Psoas muscle (tissue), 7 donors: ENCODE measurements at regions not wholly inside any gene's neighbourhood (a gene's known extent, or its start where the extent isn't known, plus 50 kb on each side); places are given as distances from the start of the nearest gene placed in this dataset.

Experiments used
- ATAC-seq, 4 donors: fragments of 200-7000 bp; cut with Tn5 transposase; one replicate each; pipeline ENCODE4 v1.9.1; 2020; ENCODE audit warnings: moderate library complexity in 3 of 4, mild to moderate bottlenecking in 2 of 4
- DNase-seq, 2 donors: peaks; one replicate each; pipeline ENCODE4 v3.0.0-alpha.2; 2020
- H3K27ac ChIP-seq: fragments of 200-600 bp; one replicate; pipeline ENCODE4 v1.8.0; 2022
- H3K27me3 ChIP-seq, 3 donors: fragments of 200-600 bp in 1 of 3; one replicate each; pipeline versions ENCODE4 v1.6.1 to v1.8.0; 2013 to 2022; ENCODE audit warnings: low read length in 2 of 3, mild to moderate bottlenecking in 2 of 3, moderate library complexity in 1 of 3; ENCODE audit not compliant: insufficient read depth in 3 of 3
- H3K36me3 ChIP-seq, 2 donors: fragments of 200-600 bp in 1 of 2; one replicate each; pipeline versions ENCODE4 v1.6.1 to v1.8.0; 2013 to 2022; ENCODE audit warnings: low read depth in 1 of 2, mild to moderate bottlenecking in 1 of 2, moderate library complexity in 1 of 2; ENCODE audit not compliant: insufficient read depth in 1 of 2
- H3K4me1 ChIP-seq: fragments of 200-600 bp; one replicate; pipeline ENCODE4 v1.8.0; 2022
- H3K4me3 ChIP-seq: fragments of 200-600 bp; one replicate; pipeline ENCODE4 v1.8.0; 2022; ENCODE audit warnings: mild to moderate bottlenecking
- H3K9me3 ChIP-seq: fragments of 200-600 bp; one replicate; pipeline ENCODE4 v1.8.0; 2022
- WGBS, 3 donors: extraction: QIAGEN DNeasy Blood & Tissue Kit; methylation state at CpG; one replicate each; pipeline versions ENCODE4 v1.1.6 to v1.1.7; 2013; 5-methylcytosine and 5-hydroxymethylcytosine counted together
- intact Hi-C, 2 donors: fragments of 100-400 bp; cut with DNase I; formaldehyde crosslinking; loops; one replicate each; pipeline versions ENCODE4 v1.11.0 to v1.14.2; 2022
- TF ChIP-seq, protein P1 (sequence below): fragments of 200-600 bp; IDR thresholded peaks from one replicate; pipeline ENCODE4 v1.8.0; 2022; ENCODE audit warnings: antibody characterized with exemption
- donor health status: healthy with polysubstance abuse.
- donor health status: DM: no; HTN: no; CAD: no; lungs with moderate emphysema.
- donor health status: Bipolar disorder and iron deficiency.
- donor health status: healthy.
- donor health status: DM: yes; HTN: yes; CAD: no.
- donor health status: DM: no; HTN: no; CAD: no.
- donor health status: DM: yes; HTN: yes; CAD: no.

DNA sequence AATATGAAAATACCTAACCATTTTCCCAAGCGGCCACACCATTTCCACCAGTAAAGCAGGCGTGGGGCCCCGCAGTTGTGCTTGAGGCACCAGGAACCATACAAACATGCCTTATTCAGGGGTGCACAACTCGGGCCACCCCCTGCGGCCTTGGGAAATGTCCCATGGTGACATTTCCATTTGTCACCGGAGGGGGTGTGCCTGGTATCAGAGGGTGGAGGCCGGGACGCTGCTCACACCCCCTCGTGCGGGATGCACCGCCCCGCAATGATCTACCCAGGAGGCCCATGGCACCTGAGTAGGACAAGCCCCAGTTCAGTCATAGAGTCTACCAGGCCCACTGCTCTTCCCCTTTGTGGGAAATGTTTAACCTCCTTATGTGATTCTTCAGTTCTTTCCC is 218.8 kb downstream of the TEX29 start:
- no peak for DNase-seq
- TF ChIP-seq, protein P1, sequence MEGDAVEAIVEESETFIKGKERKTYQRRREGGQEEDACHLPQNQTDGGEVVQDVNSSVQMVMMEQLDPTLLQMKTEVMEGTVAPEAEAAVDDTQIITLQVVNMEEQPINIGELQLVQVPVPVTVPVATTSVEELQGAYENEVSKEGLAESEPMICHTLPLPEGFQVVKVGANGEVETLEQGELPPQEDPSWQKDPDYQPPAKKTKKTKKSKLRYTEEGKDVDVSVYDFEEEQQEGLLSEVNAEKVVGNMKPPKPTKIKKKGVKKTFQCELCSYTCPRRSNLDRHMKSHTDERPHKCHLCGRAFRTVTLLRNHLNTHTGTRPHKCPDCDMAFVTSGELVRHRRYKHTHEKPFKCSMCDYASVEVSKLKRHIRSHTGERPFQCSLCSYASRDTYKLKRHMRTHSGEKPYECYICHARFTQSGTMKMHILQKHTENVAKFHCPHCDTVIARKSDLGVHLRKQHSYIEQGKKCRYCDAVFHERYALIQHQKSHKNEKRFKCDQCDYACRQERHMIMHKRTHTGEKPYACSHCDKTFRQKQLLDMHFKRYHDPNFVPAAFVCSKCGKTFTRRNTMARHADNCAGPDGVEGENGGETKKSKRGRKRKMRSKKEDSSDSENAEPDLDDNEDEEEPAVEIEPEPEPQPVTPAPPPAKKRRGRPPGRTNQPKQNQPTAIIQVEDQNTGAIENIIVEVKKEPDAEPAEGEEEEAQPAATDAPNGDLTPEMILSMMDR: no peak
- Histone ChIP-seq H3K27me3 (peaks cover 5 to 61% (median 9%) of the 10 kb centered on the region in 3 donors), H3K4me1 (no peaks in the 10 kb centered on the region), H3K27ac (no peak overlapping the region), H3K4me3 (no peak overlapping the region), H3K9me3 (no peaks in the 10 kb centered on the region), H3K36me3 (no peaks in the 10 kb centered on the region)
- intact Hi-C loops: no loop called here
- 86 to 88% (median 86%) methylated on average over 12 of the region's 12 CpGs for WGBS, 3 donors
- no peak for ATAC-seq

DNA sequence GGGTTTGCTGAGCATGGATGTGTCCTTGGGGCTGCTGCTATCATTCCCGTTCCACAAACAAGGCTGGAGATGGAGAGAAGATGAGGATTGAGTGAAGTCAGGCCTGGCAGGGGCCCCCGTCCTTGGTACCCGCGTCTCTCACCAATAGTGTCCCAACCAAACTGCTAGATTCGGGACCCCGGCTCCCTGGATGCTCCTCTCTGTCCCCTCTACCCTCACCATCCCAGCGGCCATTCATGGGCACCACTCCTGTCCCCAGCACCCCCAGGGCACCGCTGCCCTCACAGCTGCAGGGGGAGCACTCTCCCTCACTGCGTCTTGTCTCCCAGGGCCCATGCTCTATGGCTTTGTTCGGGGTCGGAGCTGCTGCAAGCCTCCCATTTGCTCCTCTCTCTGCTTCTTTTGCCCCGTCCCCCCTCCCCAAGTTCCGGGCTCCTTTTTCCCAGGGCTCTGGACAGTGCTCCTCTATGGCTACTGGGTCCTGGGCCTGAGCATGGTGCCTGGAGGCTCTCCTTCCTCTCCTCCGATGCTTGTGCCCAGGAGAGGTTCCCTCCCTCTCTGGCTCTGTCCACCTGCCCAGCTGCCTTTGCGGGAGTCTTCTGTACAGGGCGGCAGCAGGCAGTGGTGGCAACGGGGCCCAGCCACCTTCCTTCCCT is 219.5 kb downstream of the TEX29 start:
- TF ChIP-seq, protein P1: no peak
- intact Hi-C loops: no loop called here
- no peaks in the 10 kb centered on the region for H3K9me3 ChIP-seq
- peaks cover 5 to 54% (median 9%) of the 10 kb centered on the region in 3 donors for H3K27me3 ChIP-seq
- no peak for DNase-seq
- H3K4me3 ChIP-seq: no peak overlapping the region
- H3K27ac ChIP-seq: no peak overlapping the region
- WGBS, 3 donors: 73 to 76% (median 73%) methylated on average over 17 of the region's 17 CpGs
- no peak for ATAC-seq
- H3K4me1 ChIP-seq: no peaks in the 10 kb centered on the region
- H3K36me3 ChIP-seq: no peaks in the 10 kb centered on the region

DNA sequence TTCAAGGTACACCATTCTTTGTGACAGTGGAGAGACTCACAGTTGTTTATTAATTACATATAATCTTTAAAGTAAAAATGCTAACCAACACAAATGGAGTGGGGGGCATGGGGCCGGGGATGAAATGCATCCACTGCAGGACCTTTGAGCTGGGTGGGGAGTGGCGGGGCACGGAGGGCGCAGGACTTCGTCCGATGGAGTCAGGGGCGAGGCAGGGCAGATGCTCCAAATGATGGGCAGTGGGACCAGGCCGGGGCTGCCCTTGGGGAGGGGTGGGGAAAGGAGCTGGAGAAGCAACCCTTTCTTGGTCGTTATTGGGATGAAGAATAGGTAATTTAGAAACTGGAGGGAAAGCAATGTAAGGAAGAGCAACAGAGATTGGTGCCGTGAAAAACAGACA is 220.0 kb downstream of the TEX29 start:
- Histone ChIP-seq H3K36me3 (no peaks in the 10 kb centered on the region), H3K9me3 (no peaks in the 10 kb centered on the region), H3K27me3 (peaks cover 5 to 49% (median 9%) of the 10 kb centered on the region in 3 donors), H3K27ac (no peak overlapping the region), H3K4me1 (no peaks in the 10 kb centered on the region), H3K4me3 (no peak overlapping the region)
- ATAC-seq: no peak
- WGBS, 3 donors: 82 to 87% (median 84%) methylated on average over 10 of the region's 10 CpGs
- TF ChIP-seq, protein P1: no peak
- intact Hi-C loops: no loop called here
- no peak for DNase-seq

DNA sequence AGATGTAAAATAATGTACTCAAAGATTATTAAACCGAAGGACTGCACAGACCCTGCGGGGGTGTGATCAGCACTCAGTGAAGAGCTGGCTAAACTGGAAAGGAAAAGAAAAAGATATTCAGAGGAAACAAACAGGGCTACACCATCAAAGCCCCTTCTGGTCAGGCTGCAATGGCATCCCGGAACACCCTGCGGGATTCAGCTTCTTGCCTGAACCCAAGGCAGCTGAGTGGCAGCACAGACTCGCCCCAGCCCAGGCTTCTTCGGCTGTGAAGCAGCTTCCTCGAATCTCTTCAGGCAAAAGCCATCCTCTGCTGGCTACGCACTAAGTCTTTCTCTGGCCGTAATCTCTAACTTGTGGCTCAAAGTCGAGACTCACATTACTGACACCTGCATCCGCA is 220.9 kb downstream of the TEX29 start:
- H3K4me1 ChIP-seq: no peaks in the 10 kb centered on the region
- no peaks in the 10 kb centered on the region for H3K36me3 ChIP-seq
- H3K27ac ChIP-seq: no peak overlapping the region
- peaks cover 5 to 40% (median 9%) of the 10 kb centered on the region in 3 donors for H3K27me3 ChIP-seq
- DNase-seq: no peak
- intact Hi-C loops: no loop called here
- no peak overlapping the region for H3K4me3 ChIP-seq
- WGBS, 3 donors: 63 to 74% (median 67%) methylated on average over 11 of the region's 11 CpGs
- ATAC-seq: no peak
- TF ChIP-seq, protein P1: no peak
- no peaks in the 10 kb centered on the region for H3K9me3 ChIP-seq
